GM23338 (cell line): ENCODE measurements at regions not wholly inside any gene's neighbourhood (a gene's known extent, or its start where the extent isn't known, plus 50 kb on each side); places are given as distances from the start of the nearest gene placed in this dataset.

ENCODE experiments used
- CREB1 ChIP-seq: fragments of 250-450 bp; sonication (Bioruptor Pico); IDR thresholded peaks from 2 replicates; pipeline ENCODE4 v1.5.0; 2020; ENCODE audit warnings: low read depth, mild to moderate bottlenecking, moderate library complexity
- CTCF ChIP-seq, 2 experiments: fragments of 200-600 bp in 1 of 2; sonication (generic) in 1 of 2; conservative IDR thresholded peaks; 2 replicates each; pipeline versions ENCODE4 v1.5.1 to v1.6.1; 2016 to 2017; ENCODE audit warnings: antibody characterized with exemption in 2 of 2, low read depth in 2 of 2, mild to moderate bottlenecking in 2 of 2, moderate library complexity in 1 of 2
- ETS1 ChIP-seq: IDR thresholded peaks from 2 replicates; pipeline ENCODE4 v1.6.1; 2016; ENCODE audit warnings: antibody characterized with exemption
- EZH2 ChIP-seq: fragments of 200-600 bp; sonication (generic); IDR thresholded peaks from one replicate; pipeline ENCODE4 v1.8.0; 2017; ENCODE audit warnings: antibody characterized with exemption, mild to moderate bottlenecking, low read depth; ENCODE audit not compliant: unreplicated experiment
- EZH2phosphoT487 ChIP-seq: fragments of 200-600 bp; sonication (generic); IDR thresholded peaks from one replicate; pipeline ENCODE4 v1.8.1; 2018; ENCODE audit warnings: antibody characterized with exemption; ENCODE audit not compliant: unreplicated experiment
- JUNB ChIP-seq: IDR thresholded peaks from one replicate; pipeline ENCODE4 v1.6.1; 2016; ENCODE audit warnings: antibody characterized with exemption; ENCODE audit not compliant: unreplicated experiment
- NANOG ChIP-seq: IDR thresholded peaks from 2 replicates; pipeline ENCODE4 v1.6.1; 2016; ENCODE audit warnings: antibody characterized with exemption, borderline replicate concordance
- POLR2AphosphoS5 ChIP-seq: IDR thresholded peaks from 2 replicates; pipeline ENCODE4 v1.6.1; 2016; ENCODE audit warnings: antibody characterized with exemption, low read depth
- REST ChIP-seq: IDR thresholded peaks from one replicate; pipeline ENCODE4 v1.6.1; 2018; ENCODE audit warnings: antibody characterized with exemption; ENCODE audit not compliant: unreplicated experiment
- STAT1 ChIP-seq: IDR thresholded peaks from one replicate; pipeline ENCODE4 v1.6.1; 2016; ENCODE audit warnings: antibody characterized with exemption; ENCODE audit not compliant: unreplicated experiment
- ZNF114 ChIP-seq: fragments of 250-450 bp; sonication (Bioruptor Pico); IDR thresholded peaks from 2 replicates; pipeline ENCODE4 v1.5.0; 2020; ENCODE audit warnings: mild to moderate bottlenecking, moderate library complexity
- ZNF331 ChIP-seq: fragments of 250-450 bp; sonication (Bioruptor Pico); IDR thresholded peaks from 2 replicates; pipeline ENCODE4 v1.5.0; 2020; ENCODE audit warnings: low read depth, mild to moderate bottlenecking, moderate library complexity
- ZNF462 ChIP-seq: fragments of 250-450 bp; sonication (Bioruptor Pico); IDR thresholded peaks from 2 replicates; pipeline ENCODE4 v1.5.0; 2020; ENCODE audit warnings: mild to moderate bottlenecking, moderate library complexity

GRCh38 chr14:46574221-46574977 is 77.2 kb downstream of the RPL10L start:
- TF ChIP-seq CTCF (conservative IDR thresholded peaks at IDR 0.05; ENCODE audit: low read depth in 2 of 2) (no peak), EZH2 (no peak), CREB1 (CRISPR knock-in tag) (no peak), POLR2AphosphoS5 (no peak), EZH2phosphoT487 (no peak), REST (no peak), ZNF331 (CRISPR knock-in tag) (no peak), ETS1 (no peak), ZNF462 (CRISPR knock-in tag) (no peak), NANOG (no peak), JUNB (no peak), ZNF114 (CRISPR knock-in tag) (no peak), STAT1 (no peak)
